HL-60 (cell line): ENCODE measurements at regions not wholly inside any gene's neighbourhood (a gene's known extent, or its start where the extent isn't known, plus 50 kb on each side); places are given as distances from the start of the nearest gene placed in this dataset.
"Not testable (repeated sequence)": the region's sequence is repeated elsewhere in the genome, so short reads cannot be mapped to it uniquely, and the experiment has no call there.

Source experiments
- DNase-seq, 2 experiments: peaks; one replicate each; pipeline ENCODE4 v3.0.0-alpha.2; 2010 to 2020; ENCODE audit warnings: low read depth in 1 of 2, low spot score in 1 of 2
- H3K27ac ChIP-seq: fragments of 250-450 bp; sonication (Bioruptor Pico); replicated peaks from 2 replicates; pipeline ENCODE4 v1.5.1; 2020; ENCODE audit warnings: mild to moderate bottlenecking, moderate library complexity
- H3K27me3 ChIP-seq: fragments of 250-450 bp; sonication (Bioruptor Pico); 2 replicates; pipeline ENCODE4 v1.5.1; 2021; ENCODE audit warnings: mild to moderate bottlenecking, moderate library complexity; ENCODE audit not compliant: insufficient read depth, poor library complexity, severe bottlenecking
- H3K4me3 ChIP-seq: replicated peaks from 2 replicates; pipeline ENCODE4 v1.5.1; 2011; ENCODE audit warnings: mild to moderate bottlenecking, control low read depth, low read length; ENCODE audit not compliant: insufficient read depth
- CTCF ChIP-seq: IDR thresholded peaks from one replicate; pipeline ENCODE4 v1.5.1; 2011; ENCODE audit warnings: low read length, control low read depth, inconsistent platforms; ENCODE audit not compliant: insufficient read depth
- GABPA ChIP-seq: IDR thresholded peaks from 2 replicates; pipeline ENCODE4 v1.6.1; 2012; ENCODE audit warnings: low read depth
- POLR2AphosphoS5 ChIP-seq: IDR thresholded peaks from 2 replicates; pipeline ENCODE4 v1.6.1; 2012; ENCODE audit warnings: low read depth
- SPI1 ChIP-seq: IDR thresholded peaks from 2 replicates; pipeline ENCODE4 v1.6.1; 2012; ENCODE audit warnings: low read depth, mild to moderate bottlenecking, borderline replicate concordance
- TF ChIP-seq, protein P1 (sequence below): IDR thresholded peaks from 2 replicates; pipeline ENCODE4 v1.6.1; 2012; ENCODE audit warnings: low read depth; ENCODE audit not compliant: insufficient replicate concordance

- no peak overlapping the region for H3K27ac ChIP-seq
- H3K4me3 ChIP-seq, result no peak overlapping the region
- no peak for DNase-seq
- TF ChIP-seq GABPA, result no peak
- TF ChIP-seq, protein P1, sequence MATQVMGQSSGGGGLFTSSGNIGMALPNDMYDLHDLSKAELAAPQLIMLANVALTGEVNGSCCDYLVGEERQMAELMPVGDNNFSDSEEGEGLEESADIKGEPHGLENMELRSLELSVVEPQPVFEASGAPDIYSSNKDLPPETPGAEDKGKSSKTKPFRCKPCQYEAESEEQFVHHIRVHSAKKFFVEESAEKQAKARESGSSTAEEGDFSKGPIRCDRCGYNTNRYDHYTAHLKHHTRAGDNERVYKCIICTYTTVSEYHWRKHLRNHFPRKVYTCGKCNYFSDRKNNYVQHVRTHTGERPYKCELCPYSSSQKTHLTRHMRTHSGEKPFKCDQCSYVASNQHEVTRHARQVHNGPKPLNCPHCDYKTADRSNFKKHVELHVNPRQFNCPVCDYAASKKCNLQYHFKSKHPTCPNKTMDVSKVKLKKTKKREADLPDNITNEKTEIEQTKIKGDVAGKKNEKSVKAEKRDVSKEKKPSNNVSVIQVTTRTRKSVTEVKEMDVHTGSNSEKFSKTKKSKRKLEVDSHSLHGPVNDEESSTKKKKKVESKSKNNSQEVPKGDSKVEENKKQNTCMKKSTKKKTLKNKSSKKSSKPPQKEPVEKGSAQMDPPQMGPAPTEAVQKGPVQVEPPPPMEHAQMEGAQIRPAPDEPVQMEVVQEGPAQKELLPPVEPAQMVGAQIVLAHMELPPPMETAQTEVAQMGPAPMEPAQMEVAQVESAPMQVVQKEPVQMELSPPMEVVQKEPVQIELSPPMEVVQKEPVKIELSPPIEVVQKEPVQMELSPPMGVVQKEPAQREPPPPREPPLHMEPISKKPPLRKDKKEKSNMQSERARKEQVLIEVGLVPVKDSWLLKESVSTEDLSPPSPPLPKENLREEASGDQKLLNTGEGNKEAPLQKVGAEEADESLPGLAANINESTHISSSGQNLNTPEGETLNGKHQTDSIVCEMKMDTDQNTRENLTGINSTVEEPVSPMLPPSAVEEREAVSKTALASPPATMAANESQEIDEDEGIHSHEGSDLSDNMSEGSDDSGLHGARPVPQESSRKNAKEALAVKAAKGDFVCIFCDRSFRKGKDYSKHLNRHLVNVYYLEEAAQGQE, result no peak
- TF ChIP-seq CTCF, result no peak
- no peak for TF ChIP-seq POLR2AphosphoS5
- no peak for TF ChIP-seq SPI1
- H3K27me3 ChIP-seq, result no peaks in the 10 kb centered on the region
Observed at GRCh38 chr11:134939031-134939430, 527.0 kb upstream of the B3GAT1 start.

GRCh38 chr11:134938212-134938611 is 526.2 kb upstream of the B3GAT1 start:
- no peak overlapping the region for H3K4me3 ChIP-seq
- no peak overlapping the region for H3K27ac ChIP-seq
- H3K27me3 ChIP-seq, result no peaks in the 10 kb centered on the region
- no peak for DNase-seq
- TF ChIP-seq, protein P1, result no peak
- no peak for TF ChIP-seq SPI1
- no peak for TF ChIP-seq GABPA
- TF ChIP-seq POLR2AphosphoS5, result no peak
- TF ChIP-seq CTCF, result no peak

DNA sequence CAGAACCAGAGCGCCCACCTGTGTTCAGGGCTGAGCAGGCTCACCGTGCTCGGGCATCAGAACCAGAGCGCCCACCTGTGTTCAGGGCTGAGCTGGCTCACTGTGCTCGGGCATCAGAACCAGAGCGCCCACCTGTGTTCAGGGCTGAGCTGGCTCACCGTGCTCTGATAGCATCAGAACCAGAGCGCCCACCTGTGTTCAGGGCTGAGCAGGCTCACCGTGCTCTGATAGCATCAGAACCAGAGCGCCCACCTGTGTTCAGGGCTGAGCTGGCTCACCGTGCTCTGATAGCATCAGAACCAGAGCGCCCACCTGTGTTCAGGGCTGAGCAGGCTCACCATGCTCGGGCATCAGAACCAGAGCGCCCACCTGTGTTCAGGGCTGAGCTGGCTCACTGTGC is 525.2 kb upstream of the B3GAT1 start:
- not testable (repeated sequence) for H3K27me3 ChIP-seq, H3K27ac ChIP-seq, H3K4me3 ChIP-seq, DNase-seq

GRCh38 chr11:134932761-134933160 is 520.7 kb upstream of the B3GAT1 start:
- TF ChIP-seq GABPA, result no peak
- TF ChIP-seq, protein P1, result no peak
- TF ChIP-seq POLR2AphosphoS5, result no peak
- TF ChIP-seq CTCF, result no peak
- TF ChIP-seq SPI1, result no peak
- H3K4me3 ChIP-seq, result no peak overlapping the region
- DNase-seq, result no peak
- H3K27ac ChIP-seq, result no peak overlapping the region
- H3K27me3 ChIP-seq, result no peaks in the 10 kb centered on the region
